PC-9 (cell line): ENCODE measurements at regions not wholly inside any gene's neighbourhood (a gene's known extent, or its start where the extent isn't known, plus 50 kb on each side); places are given as distances from the start of the nearest gene placed in this dataset.

Experiments used
- CTCF ChIP-seq: fragments of 200-600 bp; sonication (generic); conservative IDR thresholded peaks from 2 replicates; pipeline ENCODE4 v1.6.1; 2017; ENCODE audit warnings: mixed run types, antibody characterized with exemption, mild to moderate bottlenecking, moderate library complexity
- EZH2 ChIP-seq: fragments of 200-600 bp; sonication (generic); IDR thresholded peaks from 2 replicates; pipeline ENCODE4 v1.8.0; 2017; ENCODE audit warnings: antibody characterized with exemption, low read depth

GRCh38 chr9:22863736-22864135 lies 417.1 kb downstream of the DMRTA1 start:
- no peak for TF ChIP-seq EZH2
- no peak for TF ChIP-seq CTCF
